H1 (cell line): ENCODE measurements at regions not wholly inside any gene's neighbourhood (a gene's known extent, or its start where the extent isn't known, plus 50 kb on each side); places are given as distances from the start of the nearest gene placed in this dataset.

Source experiments
- CHD1 ChIP-seq: IDR thresholded peaks from 2 replicates; pipeline ENCODE4 v1.6.1; 2012; ENCODE audit warnings: low read depth, low read length, improper control_type of control experiment
- EZH2 ChIP-seq: fragments of 200-600 bp; sonication (generic); IDR thresholded peaks from 2 replicates; pipeline ENCODE4 v1.7.1; 2012; ENCODE audit warnings: low read depth, mild to moderate bottlenecking, moderate library complexity, low read length, inconsistent platforms; ENCODE audit not compliant: severe bottlenecking
- POLR2AphosphoS5 ChIP-seq: IDR thresholded peaks from 2 replicates; pipeline ENCODE4 v1.6.1; 2011; ENCODE audit warnings: low read depth, low read length
- RNF2 ChIP-seq: fragments of 200-900, 300-1000 bp; sonication (generic); IDR thresholded peaks from 2 replicates; pipeline ENCODE4 v1.7.1; 2016; ENCODE audit warnings: borderline replicate concordance, low read depth, mild to moderate bottlenecking, antibody characterized with exemption, low read length; ENCODE audit not compliant: poor library complexity, severe bottlenecking; ENCODE audit errors: missing control alignments
- SP2 ChIP-seq: IDR thresholded peaks from 2 replicates; pipeline ENCODE4 v1.6.1; 2012; ENCODE audit warnings: mild to moderate bottlenecking, low read length, inconsistent platforms
- YY1 ChIP-seq: IDR thresholded peaks from 2 replicates; pipeline ENCODE4 v1.6.1; 2011; ENCODE audit warnings: low read depth, mild to moderate bottlenecking, low read length
- TF ChIP-seq, protein P1 (sequence below), 3 experiments: IDR thresholded peaks; 1 replicate in 2 of 3; 2 replicates in 1 of 3; pipeline versions ENCODE4 v1.5.1 to v1.6.1; 2011; ENCODE audit warnings: low read length in 3 of 3, mild to moderate bottlenecking in 3 of 3, inconsistent platforms in 2 of 3, low read depth in 1 of 3, moderate library complexity in 1 of 3; ENCODE audit not compliant: insufficient read depth in 1 of 3; ENCODE audit errors: control extremely low read depth in 1 of 3
- TF ChIP-seq, protein P2 (sequence below): IDR thresholded peaks from 2 replicates; pipeline ENCODE4 v1.6.1; 2011; ENCODE audit warnings: low read depth, mild to moderate bottlenecking, low read length; ENCODE audit not compliant: insufficient read depth

DNA sequence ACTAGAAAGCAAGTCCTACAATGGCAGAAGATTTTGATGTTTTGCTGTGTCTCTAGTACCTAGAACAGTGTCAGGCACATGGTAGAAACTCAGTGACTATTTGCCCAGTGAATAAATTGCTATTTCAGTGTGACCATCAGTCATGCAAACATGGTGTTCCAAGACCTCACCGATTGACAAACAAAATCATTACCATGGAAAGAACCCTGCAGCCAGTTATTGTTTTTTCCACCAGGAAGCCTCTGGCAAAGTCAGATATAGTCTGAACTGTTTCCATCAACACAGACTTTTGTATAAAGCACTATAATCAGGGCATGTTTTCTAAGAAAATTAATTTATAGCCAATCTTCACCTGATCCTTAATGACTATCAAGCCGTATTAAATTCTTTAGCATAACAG is 97.3 kb upstream of the RASSF8 start:
- TF ChIP-seq EZH2 (no peak), SP2 (no peak), POLR2AphosphoS5 (no peak), CHD1 (no peak), RNF2 (no peak), YY1 (no peak)
- TF ChIP-seq, protein P1, sequence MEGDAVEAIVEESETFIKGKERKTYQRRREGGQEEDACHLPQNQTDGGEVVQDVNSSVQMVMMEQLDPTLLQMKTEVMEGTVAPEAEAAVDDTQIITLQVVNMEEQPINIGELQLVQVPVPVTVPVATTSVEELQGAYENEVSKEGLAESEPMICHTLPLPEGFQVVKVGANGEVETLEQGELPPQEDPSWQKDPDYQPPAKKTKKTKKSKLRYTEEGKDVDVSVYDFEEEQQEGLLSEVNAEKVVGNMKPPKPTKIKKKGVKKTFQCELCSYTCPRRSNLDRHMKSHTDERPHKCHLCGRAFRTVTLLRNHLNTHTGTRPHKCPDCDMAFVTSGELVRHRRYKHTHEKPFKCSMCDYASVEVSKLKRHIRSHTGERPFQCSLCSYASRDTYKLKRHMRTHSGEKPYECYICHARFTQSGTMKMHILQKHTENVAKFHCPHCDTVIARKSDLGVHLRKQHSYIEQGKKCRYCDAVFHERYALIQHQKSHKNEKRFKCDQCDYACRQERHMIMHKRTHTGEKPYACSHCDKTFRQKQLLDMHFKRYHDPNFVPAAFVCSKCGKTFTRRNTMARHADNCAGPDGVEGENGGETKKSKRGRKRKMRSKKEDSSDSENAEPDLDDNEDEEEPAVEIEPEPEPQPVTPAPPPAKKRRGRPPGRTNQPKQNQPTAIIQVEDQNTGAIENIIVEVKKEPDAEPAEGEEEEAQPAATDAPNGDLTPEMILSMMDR (IDR thresholded peaks at IDR 0.05; ENCODE audit: control extremely low read depth in 1 of 3, insufficient read depth in 1 of 3, low read depth in 1 of 3, low read length in 3 of 3) = no peak
- TF ChIP-seq, protein P2, sequence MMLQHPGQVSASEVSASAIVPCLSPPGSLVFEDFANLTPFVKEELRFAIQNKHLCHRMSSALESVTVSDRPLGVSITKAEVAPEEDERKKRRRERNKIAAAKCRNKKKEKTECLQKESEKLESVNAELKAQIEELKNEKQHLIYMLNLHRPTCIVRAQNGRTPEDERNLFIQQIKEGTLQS = no peak
